PFSK-1 (cell line): ENCODE measurements at regions not wholly inside any gene's neighbourhood (a gene's known extent, or its start where the extent isn't known, plus 50 kb on each side); places are given as distances from the start of the nearest gene placed in this dataset.

Source experiments
- TAF1 ChIP-seq: IDR thresholded peaks from 2 replicates; pipeline ENCODE4 v1.6.1; 2012; ENCODE audit warnings: low read length, control low read depth, borderline replicate concordance; ENCODE audit not compliant: insufficient read depth
- TF ChIP-seq, protein P1 (sequence below), 2 experiments: IDR thresholded peaks; 2 replicates each; pipeline versions ENCODE4 v1.6.1 to v1.8.0; 2011 to 2012; ENCODE audit warnings: low read depth in 2 of 2, low read length in 2 of 2, control low read depth in 1 of 2, inconsistent platforms in 1 of 2, mild to moderate bottlenecking in 1 of 2, moderate library complexity in 1 of 2; ENCODE audit not compliant: insufficient read depth in 1 of 2

DNA sequence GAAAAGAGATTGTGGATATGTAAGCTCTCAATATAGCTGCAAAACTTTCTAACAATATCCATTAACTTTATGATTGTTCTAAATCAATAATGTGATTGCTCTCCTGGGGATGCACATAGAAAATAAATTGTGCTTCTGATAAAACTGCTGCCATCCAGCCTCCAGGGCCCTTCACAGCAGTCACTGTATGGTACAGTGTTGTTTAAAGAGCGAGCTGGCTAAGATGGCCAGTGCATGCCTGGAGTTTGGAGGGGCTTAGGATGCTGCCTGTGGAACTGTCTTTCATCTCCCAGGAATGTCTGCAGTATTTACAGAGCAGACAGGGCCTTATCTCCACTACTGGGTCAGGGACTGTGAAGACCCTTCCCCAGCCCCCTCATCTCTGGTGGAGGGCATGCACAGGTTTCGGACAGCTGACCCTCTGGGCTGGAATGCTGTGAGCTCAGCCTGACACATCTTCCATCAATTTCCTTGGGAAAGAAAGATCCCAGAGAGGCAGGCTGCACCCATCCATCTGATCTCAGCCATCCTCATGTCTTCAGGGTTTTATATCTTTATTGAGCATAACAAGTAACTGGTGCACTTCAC is 137.0 kb downstream of the PLPP3 start:
- TF ChIP-seq, protein P1, sequence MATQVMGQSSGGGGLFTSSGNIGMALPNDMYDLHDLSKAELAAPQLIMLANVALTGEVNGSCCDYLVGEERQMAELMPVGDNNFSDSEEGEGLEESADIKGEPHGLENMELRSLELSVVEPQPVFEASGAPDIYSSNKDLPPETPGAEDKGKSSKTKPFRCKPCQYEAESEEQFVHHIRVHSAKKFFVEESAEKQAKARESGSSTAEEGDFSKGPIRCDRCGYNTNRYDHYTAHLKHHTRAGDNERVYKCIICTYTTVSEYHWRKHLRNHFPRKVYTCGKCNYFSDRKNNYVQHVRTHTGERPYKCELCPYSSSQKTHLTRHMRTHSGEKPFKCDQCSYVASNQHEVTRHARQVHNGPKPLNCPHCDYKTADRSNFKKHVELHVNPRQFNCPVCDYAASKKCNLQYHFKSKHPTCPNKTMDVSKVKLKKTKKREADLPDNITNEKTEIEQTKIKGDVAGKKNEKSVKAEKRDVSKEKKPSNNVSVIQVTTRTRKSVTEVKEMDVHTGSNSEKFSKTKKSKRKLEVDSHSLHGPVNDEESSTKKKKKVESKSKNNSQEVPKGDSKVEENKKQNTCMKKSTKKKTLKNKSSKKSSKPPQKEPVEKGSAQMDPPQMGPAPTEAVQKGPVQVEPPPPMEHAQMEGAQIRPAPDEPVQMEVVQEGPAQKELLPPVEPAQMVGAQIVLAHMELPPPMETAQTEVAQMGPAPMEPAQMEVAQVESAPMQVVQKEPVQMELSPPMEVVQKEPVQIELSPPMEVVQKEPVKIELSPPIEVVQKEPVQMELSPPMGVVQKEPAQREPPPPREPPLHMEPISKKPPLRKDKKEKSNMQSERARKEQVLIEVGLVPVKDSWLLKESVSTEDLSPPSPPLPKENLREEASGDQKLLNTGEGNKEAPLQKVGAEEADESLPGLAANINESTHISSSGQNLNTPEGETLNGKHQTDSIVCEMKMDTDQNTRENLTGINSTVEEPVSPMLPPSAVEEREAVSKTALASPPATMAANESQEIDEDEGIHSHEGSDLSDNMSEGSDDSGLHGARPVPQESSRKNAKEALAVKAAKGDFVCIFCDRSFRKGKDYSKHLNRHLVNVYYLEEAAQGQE (IDR thresholded peaks at IDR 0.05; ENCODE audit: insufficient read depth in 1 of 2, low read depth in 2 of 2, low read length in 2 of 2), result no peak
- TF ChIP-seq TAF1, result no peak
